ENCODE measurements at regions not wholly inside any gene's neighbourhood (a gene's known extent, or its start where the extent isn't known, plus 50 kb on each side); places are given as distances from the start of the nearest gene placed in this dataset.

DNA sequence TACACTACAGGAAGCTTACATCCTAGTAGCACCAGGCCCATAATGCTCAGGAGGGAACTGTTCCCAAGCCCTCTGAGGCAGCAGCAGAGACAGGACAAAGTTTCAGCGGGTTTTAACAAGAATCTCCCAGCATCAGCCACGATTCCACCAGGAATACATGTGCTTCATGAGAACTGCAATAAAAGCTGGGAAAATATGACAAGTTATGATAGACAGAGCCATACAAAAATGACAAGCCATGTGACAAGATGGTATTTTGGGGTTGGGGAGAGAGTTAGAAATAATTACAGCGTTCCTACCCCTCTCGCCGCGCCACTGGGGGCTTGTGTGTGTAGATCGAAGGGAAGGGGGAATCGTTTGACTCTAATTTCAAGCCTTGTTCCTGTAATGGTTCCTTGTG, 112.7 kb upstream of the CTBP2 start:
- Mint-ChIP-seq H3K27me3 (ENCODE audit: low read depth) (no peaks in the 10 kb centered on the region), H3K27ac (no peak overlapping the region), H3K4me3 (no peak overlapping the region), H3K4me1 (peaks cover 5% of the 10 kb centered on the region), H3K9me3 (peaks cover 14% of the 10 kb centered on the region), H3K36me3 (peaks cover 2% of the 10 kb centered on the region)
- TF ChIP-seq, protein P1, sequence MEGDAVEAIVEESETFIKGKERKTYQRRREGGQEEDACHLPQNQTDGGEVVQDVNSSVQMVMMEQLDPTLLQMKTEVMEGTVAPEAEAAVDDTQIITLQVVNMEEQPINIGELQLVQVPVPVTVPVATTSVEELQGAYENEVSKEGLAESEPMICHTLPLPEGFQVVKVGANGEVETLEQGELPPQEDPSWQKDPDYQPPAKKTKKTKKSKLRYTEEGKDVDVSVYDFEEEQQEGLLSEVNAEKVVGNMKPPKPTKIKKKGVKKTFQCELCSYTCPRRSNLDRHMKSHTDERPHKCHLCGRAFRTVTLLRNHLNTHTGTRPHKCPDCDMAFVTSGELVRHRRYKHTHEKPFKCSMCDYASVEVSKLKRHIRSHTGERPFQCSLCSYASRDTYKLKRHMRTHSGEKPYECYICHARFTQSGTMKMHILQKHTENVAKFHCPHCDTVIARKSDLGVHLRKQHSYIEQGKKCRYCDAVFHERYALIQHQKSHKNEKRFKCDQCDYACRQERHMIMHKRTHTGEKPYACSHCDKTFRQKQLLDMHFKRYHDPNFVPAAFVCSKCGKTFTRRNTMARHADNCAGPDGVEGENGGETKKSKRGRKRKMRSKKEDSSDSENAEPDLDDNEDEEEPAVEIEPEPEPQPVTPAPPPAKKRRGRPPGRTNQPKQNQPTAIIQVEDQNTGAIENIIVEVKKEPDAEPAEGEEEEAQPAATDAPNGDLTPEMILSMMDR (IDR thresholded peaks at IDR 0.05; ENCODE audit: unreplicated experiment) = no peak
- DNase-seq (ENCODE audit: low spot score in 2 of 2, unreplicated experiment in 2 of 2) = no peak

DNA sequence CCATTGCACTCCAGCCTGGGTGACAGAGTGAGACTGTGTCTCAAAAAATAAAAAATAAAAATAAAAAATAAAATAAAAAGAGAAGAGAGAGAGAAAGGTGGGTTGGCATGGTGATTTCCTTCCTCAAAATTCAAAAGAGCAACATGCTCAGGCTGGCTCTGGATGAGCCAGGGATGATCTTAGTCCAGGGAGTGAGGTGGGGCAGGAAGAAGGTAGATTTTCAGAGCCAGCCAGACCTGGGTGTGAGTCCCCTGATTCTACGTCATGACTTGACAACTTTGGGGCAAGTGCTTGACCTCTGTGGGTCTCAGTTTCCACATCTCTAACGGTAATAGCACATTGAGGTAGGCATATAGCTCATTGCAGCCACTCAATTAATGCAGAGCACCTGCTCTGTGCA, 109.4 kb upstream of the CTBP2 start:
- Mint-ChIP-seq H3K36me3 (no peaks in the 10 kb centered on the region), H3K27ac (no peak overlapping the region), H3K4me3 (no peak overlapping the region), H3K4me1 (peaks cover 7% of the 10 kb centered on the region), H3K9me3 (peaks cover 4% of the 10 kb centered on the region), H3K27me3 (ENCODE audit: low read depth) (peaks cover 2% of the 10 kb centered on the region)
- DNase-seq (ENCODE audit: low spot score in 2 of 2, unreplicated experiment in 2 of 2) = no peak
- TF ChIP-seq, protein P1 (IDR thresholded peaks at IDR 0.05; ENCODE audit: unreplicated experiment) = no peak

DNA sequence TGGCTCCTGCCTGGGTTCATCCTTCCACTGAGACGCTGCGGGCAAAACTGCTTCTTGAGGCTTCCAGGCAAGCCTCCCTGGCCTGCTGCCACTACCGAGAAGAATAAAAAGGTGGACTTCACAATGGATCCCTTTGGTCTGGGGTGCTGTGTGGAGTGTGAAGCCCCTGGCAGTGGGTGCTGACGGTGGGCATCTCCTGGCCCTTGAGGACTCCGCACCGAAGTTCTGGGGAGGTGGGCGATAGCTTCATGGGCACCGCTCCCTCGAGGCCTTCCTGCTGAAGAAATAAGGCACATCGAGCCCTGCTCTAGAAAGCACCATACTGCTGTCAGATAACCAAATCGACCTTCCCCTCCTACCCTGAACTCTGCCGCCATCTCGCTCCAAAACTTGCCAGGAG, 106.6 kb upstream of the CTBP2 start:
- TF ChIP-seq, protein P1 (IDR thresholded peaks at IDR 0.05; ENCODE audit: unreplicated experiment) = no peak
- H3K4me3 Mint-ChIP-seq = no peak overlapping the region
- H3K4me1 Mint-ChIP-seq = peaks cover 25% of the 10 kb centered on the region
- DNase-seq (ENCODE audit: low spot score in 2 of 2, unreplicated experiment in 2 of 2) = no peak
- H3K9me3 Mint-ChIP-seq = peaks cover 4% of the 10 kb centered on the region
- no peaks in the 10 kb centered on the region for H3K36me3 Mint-ChIP-seq
- no peak overlapping the region for H3K27ac Mint-ChIP-seq
- peaks cover 2% of the 10 kb centered on the region for H3K27me3 Mint-ChIP-seq (ENCODE audit: low read depth)

DNA sequence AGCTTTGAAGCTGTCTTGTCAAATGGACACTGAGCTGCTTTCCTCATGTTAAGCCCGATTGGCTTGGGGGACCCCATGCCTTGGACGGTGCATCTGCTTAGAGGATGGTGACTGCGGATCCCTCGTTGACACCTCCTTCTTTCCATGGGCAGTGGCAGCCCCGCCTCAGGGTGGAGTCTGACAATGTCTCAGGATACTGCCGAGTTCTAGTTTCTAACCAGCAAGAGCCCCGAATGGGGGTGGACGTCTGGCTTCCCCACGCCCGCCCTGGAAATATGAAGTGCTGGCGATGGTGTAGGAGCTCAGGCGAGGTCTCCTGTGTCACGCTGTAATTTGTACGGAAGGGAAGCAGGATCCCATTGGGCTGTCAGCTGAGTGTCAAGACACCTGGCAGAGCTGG, 106.2 kb upstream of the CTBP2 start:
- Mint-ChIP-seq H3K4me3 (no peak overlapping the region), H3K9me3 (peaks cover 4% of the 10 kb centered on the region), H3K4me1 (peaks cover 29% of the 10 kb centered on the region), H3K27ac (no peak overlapping the region), H3K27me3 (ENCODE audit: low read depth) (peaks cover 2% of the 10 kb centered on the region), H3K36me3 (no peaks in the 10 kb centered on the region)
- no peak for DNase-seq (ENCODE audit: low spot score in 2 of 2, unreplicated experiment in 2 of 2)
- TF ChIP-seq, protein P1 (IDR thresholded peaks at IDR 0.05; ENCODE audit: unreplicated experiment) = no peak

DNA sequence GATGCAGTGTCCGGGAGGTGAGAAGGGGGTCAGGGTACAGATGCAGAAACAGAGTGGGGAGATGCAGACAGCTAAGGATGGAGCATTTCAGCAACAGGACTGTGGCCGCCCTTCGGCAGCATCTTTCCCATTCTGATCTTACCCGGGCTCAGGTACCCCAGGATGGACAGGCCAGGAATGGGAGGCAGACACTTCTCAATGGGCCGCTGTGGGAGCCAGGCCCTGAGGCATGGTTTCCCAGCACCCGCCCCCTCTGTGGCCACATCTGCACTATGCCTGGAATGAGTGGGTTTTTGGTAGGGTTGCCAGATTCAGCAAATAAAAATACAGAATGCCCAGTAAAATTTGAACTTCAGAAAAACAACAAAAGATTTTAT, 105.2 kb upstream of the CTBP2 start:
- TF ChIP-seq, protein P1 (IDR thresholded peaks at IDR 0.05; ENCODE audit: unreplicated experiment) = no peak
- Mint-ChIP-seq H3K27me3 (ENCODE audit: low read depth) (peaks cover 2% of the 10 kb centered on the region), H3K4me3 (no peak overlapping the region), H3K9me3 (peaks cover 4% of the 10 kb centered on the region), H3K27ac (no peak overlapping the region), H3K36me3 (no peaks in the 10 kb centered on the region), H3K4me1 (peaks cover 26% of the 10 kb centered on the region)
- DNase-seq (ENCODE audit: low spot score in 2 of 2, unreplicated experiment in 2 of 2) = no peak

All from mesothelial cell of epicardium (in vitro differentiated cells).